ENCODE measurements at regions not wholly inside any gene's neighbourhood (a gene's known extent, or its start where the extent isn't known, plus 50 kb on each side); places are given as distances from the start of the nearest gene placed in this dataset.

- TF ChIP-seq CTCF (IDR thresholded peaks at IDR 0.05; ENCODE audit: low read depth, low read length, missing control alignments): no peak
- Histone ChIP-seq H3K27ac (no peak overlapping the region), H3K27me3 (replicated peaks) (no peaks in the 10 kb centered on the region), H3K36me3 (replicated peaks) (no peaks in the 10 kb centered on the region), H3K4me3 (ENCODE audit: low read depth, low read length) (no peak overlapping the region)
- no peak for DNase-seq
- in situ Hi-C loops (cut with HindIII; ENCODE audit: low pct_ligation_motif_present, low sequenced_read_pairs): no loop called here
Observed at GRCh38 chr1:37261129-37261528, 213.3 kb upstream of the ZC3H12A start.

DNA sequence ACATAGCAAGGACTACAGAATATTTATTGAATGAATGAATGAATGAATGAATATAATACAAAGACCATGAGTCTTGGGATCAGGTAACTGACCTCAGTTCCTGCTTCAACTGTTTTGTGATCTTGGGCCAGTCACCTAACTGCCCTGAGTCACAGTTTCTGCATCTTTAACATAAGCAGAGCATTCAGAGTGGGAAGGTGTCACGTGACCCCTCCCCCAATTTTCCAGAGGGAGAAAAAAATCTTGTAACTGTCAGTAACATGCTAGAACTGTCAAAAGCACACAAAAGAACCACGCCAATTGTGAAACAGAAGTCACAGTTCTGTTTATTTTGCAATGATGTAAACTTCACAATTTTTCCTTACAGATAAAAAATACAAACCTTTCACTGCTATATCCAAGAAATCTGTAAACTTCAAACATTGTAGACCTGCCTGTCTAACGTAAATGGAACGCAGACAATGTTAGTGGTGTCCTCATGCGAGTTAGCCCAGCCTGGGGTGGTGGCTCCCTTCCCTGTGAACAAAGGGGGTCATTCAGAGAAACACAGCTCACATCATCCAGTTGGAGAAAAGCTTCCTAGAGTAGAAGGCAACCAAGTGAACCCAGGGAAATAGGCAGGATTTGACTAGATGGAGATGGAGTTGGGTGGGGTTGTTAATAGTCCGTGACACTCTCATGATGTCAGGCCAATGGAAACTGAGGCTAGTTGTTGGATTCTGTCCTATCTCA, 211.8 kb upstream of the ZC3H12A start:
- Histone ChIP-seq H3K27ac (no peak overlapping the region), H3K4me3 (ENCODE audit: low read depth, low read length) (no peak overlapping the region), H3K27me3 (replicated peaks) (no peaks in the 10 kb centered on the region), H3K36me3 (replicated peaks) (no peaks in the 10 kb centered on the region)
- no peak for TF ChIP-seq CTCF (IDR thresholded peaks at IDR 0.05; ENCODE audit: low read depth, low read length, missing control alignments)
- in situ Hi-C loops (cut with HindIII; ENCODE audit: low pct_ligation_motif_present, low sequenced_read_pairs): no loop called here
- DNase-seq: no peak

DNA sequence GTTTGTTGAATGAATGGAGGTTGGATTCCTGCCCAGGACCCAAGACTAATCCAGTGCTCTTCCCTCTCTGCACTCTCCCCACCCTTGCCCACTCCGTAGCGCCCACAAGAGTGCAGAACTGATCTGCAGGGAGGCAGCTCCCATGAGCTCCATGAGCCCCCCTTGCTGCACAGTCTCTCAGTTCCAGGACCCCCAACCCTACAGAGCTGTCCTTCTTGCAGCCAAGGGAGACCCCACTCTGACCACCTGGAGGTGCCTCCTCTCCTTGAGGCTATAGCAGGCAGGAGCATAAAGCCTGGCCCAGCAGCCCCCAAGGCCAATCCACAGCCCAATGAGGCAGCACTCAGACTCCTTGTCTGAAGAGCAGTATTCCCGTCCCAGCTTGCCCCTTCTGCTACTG, 209.2 kb upstream of the ZC3H12A start:
- no peak for DNase-seq

DNA sequence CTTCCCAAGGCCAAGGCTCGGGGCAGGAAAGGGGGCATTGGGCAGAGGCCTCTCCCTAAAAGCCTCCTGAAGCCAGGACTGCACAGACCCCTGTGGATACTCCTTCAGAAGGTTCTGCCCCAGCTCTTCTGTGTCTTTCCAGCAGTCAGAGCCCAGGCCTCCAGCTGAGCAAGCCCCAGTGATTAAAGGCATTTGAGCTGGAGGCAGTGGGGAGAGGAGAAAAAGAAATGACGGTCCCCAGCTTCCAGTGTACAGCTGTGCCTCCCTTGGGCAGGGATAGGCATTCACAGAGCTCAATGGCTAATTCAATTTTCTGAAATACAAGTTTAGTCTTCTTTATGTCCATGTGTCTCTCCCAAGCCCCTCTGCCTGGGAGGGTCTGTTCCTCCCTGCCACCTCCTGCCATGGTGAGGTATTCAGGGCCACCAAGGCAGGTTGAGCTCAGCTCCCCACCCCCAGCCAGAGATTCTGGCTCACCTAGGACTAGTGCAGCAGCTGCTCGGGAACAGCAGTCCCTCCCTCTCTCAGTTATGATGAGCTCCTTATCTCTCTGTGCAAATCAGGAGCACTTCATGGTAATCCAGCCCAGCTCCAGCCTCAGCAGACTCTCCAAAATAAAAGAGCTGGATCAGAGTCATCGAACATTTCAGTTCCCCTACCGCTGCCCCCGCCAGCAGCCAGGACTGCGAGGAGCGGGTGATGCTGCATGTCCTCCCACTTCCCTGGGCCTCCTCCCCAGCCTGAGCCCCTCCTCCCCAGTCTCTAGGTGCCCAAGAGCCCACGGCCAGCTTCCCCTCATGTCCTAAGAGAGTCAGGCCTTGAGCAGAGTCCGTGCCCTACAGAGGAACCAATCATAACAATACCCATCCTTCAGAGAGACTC, 208.4 kb upstream of the ZC3H12A start:
- H3K4me3 ChIP-seq (ENCODE audit: low read depth, low read length): no peak overlapping the region
- H3K36me3 ChIP-seq (replicated peaks): no peaks in the 10 kb centered on the region
- no peak overlapping the region for H3K27ac ChIP-seq
- no peak for TF ChIP-seq CTCF (IDR thresholded peaks at IDR 0.05; ENCODE audit: low read depth, low read length, missing control alignments)
- in situ Hi-C loops (cut with HindIII; ENCODE audit: low pct_ligation_motif_present, low sequenced_read_pairs): no loop called here
- DNase-seq: no peak
- H3K27me3 ChIP-seq (replicated peaks): no peaks in the 10 kb centered on the region

More for the DNA sequence above, 209.2 kb upstream of the ZC3H12A start:
- Histone ChIP-seq H3K4me3 (ENCODE audit: low read depth, low read length) (no peak overlapping the region), H3K27me3 (replicated peaks) (no peaks in the 10 kb centered on the region), H3K36me3 (replicated peaks) (no peaks in the 10 kb centered on the region), H3K27ac (no peak overlapping the region)
- in situ Hi-C loops (cut with HindIII; ENCODE audit: low pct_ligation_motif_present, low sequenced_read_pairs): no loop called here
- no peak for TF ChIP-seq CTCF (IDR thresholded peaks at IDR 0.05; ENCODE audit: low read depth, low read length, missing control alignments)

- no peak for TF ChIP-seq CTCF (IDR thresholded peaks at IDR 0.05; ENCODE audit: low read depth, low read length, missing control alignments)
- Histone ChIP-seq H3K27ac (no peak overlapping the region), H3K4me3 (ENCODE audit: low read depth, low read length) (no peak overlapping the region), H3K36me3 (replicated peaks) (no peaks in the 10 kb centered on the region), H3K27me3 (replicated peaks) (no peaks in the 10 kb centered on the region)
- in situ Hi-C loops (cut with HindIII; ENCODE audit: low pct_ligation_motif_present, low sequenced_read_pairs): no loop called here
- no peak for DNase-seq
Observed at GRCh38 chr1:37267111-37267835, 207.1 kb upstream of the ZC3H12A start.

Data from brain microvascular endothelial cell (primary cell).